GM19351 (cell line): ENCODE measurements at regions not wholly inside any gene's neighbourhood (a gene's known extent, or its start where the extent isn't known, plus 50 kb on each side); places are given as distances from the start of the nearest gene placed in this dataset.
"Not testable (repeated sequence)": the region's sequence is repeated elsewhere in the genome, so short reads cannot be mapped to it uniquely, and the experiment has no call there.

Experiments
- ATAC-seq: cut with Tn5 transposase; IDR thresholded peaks from one replicate; pipeline ENCODE4 v1.9.1; 2021; ENCODE audit warnings: mild to moderate bottlenecking, moderate library complexity; ENCODE audit not compliant: unreplicated experiment

DNA sequence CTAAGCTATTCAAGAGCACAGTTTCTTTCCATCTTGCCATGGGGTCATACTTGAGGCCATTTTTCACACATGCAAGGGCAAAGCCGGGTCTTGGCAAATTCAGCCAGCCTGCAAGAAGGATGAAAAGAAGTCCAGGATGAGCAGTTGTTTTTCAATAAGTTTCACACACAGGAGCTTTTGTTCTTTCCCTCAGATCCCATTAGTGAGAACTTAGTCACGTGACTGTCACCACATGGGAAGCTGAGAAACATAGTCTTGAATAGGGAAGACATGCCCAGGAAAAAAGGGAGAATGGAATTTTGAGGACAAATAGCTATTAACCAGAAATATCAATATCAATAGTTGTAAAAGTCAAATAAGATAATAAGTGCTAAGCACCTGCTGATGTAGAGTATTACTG, 137.7 kb downstream of the AHR start:
- ATAC-seq: no peak

DNA sequence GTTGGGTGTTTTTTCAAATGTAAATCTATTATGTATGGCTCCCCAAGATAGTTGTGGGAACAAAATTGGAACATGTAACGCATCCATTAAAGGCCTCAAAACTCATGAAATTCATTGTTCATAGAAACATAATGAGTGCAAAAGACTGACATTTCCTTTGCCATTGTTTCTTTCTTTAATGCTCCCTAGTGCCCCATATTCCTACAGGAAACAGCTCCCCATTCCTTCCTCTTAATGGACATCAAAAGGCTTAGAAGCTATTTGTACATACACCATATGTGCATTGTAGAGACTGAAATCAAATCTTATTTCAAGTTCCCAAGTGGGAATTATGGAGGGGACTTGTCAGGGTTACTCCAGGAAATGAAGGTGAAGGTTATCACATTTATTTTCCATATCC, 139.1 kb downstream of the AHR start:
- ATAC-seq: no peak

DNA sequence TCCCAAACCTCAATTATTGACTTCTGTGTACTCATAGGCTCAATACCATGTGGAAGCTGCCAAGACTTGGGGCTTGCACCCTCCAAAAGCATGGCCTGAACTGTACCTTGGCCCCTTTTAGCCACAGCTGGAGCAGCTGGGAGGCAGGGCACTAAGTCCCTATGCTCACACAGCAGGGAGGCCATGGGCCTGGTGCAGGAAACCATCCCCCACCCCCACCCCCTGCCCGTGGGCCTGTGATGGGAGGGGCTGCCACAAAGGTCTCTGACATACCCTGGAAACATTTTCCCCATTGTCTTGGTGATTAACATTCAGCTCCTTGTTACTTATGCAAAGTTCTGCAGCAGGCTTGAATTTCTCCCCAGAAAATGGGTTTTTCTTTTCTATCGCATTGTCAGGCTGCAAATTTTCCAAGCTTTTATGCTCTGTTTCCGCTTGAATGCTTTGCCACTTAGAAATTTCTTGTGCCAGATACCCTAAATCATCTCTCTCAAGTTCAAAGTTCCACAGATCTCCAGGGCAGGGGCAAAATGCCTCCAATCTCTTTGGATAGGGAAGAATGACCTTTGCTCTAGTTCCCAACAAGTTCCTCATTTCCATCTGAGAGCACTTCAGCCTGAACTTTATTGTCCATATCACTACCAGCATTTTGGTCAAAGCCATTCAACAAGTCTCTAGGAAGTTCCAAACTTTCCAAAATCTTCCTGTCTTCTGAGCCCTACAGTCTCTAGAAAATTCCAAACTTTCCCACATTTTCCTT, 141.8 kb downstream of the AHR start:
- ATAC-seq: not testable (repeated sequence)

DNA sequence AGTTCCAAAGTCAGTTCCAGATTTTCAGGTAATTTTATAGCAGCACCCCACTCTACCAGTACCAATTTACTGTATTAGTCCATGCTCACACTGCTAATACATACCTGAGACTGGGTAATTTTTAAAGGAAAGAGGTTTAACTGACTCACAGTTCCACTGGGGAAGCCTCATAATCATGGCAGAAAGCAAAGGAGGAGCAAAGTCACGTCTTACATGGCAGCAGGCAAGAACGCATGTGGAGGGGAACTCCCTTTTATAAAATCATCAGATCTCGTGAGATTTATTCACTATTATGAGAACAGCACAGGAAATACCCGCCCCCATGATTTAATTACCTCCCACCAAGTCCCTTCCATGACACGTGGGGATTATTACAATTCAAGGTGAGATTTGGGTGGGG, 142.4 kb downstream of the AHR start:
- ATAC-seq: no peak

DNA sequence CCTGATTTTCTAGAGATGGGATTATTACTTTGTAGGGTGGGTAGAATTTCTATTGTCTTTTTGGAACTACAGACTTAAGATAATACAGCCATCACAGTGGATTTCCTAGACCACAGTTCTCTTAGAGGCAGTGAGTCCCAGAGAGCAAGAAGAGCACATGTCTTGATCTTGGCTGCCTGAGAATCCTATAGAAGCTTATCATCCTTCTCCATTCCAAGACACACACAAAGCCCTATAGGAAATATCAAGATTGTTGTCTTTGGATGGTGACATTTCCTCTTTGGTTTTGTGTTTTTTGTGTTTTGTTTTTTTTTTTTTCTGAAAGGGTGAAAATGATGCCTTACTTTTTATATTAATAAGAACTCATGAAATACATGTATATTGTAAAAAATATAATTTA, 143.1 kb downstream of the AHR start:
- no peak for ATAC-seq

DNA sequence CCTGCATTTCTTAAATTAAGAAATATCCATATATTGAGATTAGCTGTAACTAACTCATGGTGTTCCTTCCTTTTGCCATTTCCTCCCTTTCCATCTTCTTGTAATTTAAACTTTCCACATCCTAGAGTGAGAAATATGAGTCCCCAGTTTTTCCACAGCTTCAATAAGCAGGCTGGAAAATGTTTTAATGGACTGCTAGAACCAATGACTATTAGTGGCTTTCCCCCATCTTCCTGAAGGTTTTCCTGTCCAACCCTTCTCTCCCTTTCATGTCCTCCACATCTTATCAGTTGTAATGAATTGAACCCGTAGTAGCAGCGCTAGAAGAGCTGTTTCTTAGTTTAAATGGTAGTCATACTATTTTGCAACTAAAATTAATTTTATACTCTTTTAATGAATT, 145.7 kb downstream of the AHR start:
- no peak for ATAC-seq

DNA sequence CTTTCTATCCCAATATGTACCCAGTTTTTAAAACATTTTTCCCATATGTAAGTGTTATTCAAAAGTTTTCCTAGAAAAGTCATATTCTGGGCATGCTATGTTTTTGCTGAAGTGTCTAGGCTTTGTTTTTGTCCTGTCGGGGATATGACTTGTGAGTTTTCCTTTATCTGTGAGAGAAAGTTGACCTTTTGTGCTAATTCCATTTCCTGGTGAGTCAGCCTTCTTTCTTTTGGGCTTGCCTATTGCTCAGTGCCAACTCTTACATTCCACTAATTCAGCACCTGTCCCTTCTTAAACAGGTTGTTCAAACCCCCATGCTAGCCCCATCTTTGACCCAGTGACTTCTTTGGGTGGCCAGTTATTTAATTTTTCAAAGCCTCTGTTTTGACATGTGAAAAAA, 146.2 kb downstream of the AHR start:
- no peak for ATAC-seq

DNA sequence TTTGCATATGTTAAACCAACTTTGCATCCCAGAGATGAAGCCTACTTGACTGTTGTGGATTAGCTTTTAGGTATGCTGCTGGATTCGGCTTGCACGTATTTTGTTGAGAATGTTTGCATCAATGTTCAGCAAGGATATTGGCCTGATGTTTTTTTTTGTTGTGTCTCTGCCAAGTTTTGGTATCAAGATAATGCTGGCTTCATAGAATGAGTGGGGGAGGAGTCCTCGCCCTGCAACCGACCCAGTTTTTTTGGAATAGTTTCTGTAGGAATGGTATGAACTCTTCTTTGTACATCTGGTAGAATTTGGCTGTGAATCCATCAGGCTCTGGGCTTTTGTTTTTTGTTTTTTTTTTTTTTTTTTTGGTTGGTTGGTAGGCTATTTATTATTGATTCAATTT, 147.9 kb downstream of the AHR start:
- ATAC-seq: no peak

DNA sequence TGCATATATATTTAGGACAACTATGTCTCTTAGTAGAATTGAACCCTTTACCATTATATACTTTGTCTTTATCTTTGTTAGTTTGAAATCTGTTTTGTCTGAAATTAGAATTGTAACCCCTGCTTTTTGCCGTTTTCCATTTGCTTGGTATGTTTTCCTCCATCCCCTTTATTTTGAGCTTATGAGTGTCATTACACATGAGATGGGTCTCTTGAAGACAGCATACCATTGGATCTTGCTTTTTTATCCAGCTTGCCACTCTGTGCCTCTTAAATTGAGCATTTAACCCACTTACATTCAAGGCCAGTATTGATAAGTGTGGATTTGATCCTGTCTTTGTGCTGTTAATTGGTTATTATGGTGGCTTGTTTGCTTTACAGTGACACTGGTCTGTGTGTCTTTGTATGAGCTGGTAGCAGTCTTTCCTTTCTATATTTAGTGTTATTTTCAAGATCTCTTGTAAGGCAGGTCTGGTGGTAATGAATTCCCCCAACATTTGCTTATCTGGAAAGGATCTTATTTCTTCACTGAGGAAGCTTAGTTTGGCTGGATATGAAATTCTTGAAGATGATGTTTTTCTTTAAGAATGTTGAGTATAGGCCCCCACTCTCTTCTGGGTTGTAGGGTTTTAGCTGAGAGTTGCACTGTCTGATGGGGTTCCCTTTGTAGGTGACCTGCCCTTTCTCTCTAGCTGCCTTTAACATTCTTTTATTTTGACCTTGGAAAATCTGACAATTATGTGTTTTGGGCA, 149.5 kb downstream of the AHR start:
- no peak for ATAC-seq

DNA sequence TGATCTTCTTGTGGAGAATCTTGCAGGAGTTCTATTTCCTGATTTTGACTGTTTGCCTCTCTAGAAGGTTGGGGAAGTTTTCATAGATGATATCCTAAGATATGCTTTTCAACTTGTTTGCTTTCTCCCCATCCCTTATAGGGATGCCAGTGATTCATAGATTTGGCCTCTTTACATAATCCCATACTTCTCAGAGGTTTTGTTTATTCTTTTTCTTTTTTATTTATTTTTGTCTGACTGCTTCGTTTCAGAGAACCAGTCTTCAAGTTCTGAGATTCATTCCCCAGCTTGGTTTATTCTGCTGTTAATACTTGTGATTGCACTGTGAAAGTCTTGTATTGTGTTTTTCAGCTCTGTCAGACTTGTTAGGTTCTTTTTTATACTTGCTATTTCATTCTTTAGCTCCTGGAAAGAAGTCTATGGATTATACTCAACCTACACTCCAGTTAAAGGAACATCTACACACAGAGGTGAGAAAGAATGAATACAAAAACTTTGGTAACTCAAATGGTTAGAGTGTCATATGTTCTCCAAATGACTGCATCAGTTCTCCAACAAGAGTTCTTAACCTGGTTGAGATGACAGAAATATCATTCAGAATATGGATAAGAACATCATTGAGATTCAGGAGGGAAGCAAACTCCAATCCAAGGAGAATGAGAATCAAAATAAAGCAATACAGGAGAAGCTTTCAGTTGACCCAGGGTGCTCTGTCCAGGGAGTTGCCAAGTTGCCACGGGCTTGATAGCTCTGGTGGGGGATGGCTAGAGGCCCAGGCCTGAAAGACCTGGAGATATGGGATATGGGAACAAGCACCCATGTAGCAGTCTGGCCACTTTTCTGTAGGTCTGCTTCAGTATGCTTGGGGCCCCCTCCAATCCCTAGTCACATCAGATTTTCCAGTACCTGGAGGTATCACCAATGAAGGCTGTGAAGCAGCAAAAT, 150.3 kb downstream of the AHR start:
- ATAC-seq: no peak

DNA sequence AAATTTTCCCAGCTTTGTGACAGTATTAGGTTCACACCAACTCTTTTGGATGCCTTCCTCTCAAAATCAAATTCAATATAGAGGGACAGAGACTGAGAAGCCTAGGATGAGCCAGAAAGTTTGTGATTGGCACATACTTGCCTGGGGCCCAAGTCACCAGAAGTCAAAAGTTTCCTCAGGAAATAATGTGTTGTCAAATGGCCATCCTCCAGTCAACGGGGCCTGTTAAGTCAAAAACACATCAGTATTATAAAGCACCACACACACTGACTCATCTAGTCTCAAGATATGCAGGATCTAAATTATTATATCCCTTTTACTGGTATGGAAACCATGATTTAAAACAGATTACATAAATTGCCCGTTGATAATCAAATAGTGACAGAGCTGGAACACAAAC, 158.1 kb downstream of the AHR start:
- no peak for ATAC-seq

DNA sequence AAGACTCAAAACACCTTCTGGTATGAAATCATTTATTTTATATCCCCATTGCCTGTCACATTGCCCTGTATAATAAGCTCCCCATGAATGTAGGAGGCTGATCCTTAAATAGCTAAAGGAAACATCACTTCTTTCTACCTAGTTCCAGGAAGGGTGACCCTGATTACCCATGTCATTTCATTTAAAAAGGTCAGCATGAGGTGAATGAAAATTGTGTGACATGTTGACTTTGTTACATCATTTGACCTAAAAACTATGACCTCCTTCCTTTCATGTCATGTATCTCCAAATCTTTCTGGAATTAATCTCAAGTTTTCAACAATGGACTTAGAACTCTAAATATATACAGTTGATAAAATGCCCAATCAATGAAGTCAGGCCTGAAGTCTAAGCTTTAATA, 161.5 kb downstream of the AHR start:
- no peak for ATAC-seq

DNA sequence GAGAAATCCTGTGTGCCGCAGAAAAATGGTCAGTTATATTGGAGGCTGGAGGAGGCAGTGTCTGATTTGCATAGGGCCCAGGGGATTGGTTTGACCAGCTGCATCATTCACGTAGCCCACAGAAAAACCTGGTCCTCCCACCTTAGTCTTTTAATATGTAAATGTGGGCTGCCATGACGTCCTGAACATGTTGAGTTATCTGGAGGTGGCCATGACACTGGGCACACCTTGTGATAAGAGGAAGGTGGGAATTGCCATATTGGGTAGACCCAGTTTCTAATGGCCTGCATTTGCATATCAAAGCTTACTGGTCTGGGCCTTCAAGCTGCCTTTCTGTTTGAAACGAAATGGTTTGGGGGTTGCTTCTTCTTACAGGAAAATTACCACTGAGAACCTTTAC, 162.2 kb downstream of the AHR start:
- ATAC-seq: no peak

DNA sequence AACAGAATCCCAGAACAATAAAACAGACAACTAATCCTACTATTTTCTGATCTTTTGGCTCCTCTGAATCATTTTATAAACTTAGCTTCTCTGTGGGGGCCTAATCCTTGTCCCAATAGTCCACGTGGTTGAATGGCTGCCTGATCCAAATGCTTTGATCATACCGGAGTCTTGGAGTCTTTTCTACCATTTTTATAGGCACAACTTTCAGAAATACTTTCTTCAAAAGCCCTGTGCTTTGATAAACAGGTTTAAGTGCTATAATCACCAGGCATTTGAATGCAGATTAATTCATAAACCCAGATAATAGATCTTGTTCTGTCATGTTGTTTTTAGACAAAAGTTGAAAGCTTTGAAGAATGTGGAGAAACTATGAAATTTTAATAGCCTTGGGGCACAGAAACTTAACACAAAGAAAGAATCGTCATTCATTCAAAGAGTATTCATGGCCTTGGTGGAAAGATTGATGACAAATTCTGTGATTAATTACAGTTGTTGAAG, 163.7 kb downstream of the AHR start:
- no peak for ATAC-seq

DNA sequence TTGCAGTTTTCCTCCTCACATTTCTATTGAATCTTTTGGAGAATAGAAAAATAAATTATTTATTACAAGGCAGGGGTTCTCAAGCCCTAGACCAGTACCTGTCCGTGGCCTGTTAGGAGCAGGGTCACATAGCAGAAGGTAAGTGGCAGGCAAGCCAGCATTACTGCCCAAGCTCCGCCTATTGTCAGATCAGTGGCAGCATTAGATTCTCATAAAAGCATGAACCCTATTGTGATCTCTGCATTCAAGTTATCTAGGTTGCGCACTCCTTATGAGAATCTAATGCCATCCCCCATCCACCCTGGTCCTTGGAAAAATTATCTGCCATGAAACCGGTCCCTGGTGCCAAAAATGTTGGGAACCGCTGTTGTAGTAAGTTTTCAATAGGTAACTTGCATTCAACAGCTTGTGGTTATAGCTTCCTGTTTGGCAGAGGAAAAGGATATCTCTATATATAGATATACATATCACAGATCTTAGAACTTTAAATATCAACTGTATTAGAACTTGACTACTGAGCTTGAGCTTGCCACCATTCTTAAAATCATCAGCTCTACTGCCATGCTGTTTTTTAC, 165.1 kb downstream of the AHR start:
- ATAC-seq: no peak

DNA sequence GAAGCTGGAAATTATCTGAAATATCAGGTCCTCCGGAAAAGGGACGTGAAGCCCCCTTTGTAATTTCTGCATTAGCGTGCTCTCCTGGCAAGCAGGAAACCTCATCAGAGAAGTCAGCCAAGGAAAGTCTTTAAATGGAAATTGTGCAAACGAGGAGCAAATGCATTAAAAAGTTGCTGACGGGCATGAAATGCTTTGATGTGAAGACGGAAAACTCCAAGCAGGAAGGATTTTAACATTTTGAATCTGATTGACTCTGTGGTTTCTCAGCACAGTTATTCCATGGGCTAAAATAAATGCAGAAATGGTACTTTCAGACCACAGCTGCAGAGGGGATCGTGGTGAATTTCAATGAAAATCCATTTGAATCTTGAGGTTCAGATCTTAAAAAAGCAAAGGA, 167.8 kb downstream of the AHR start:
- ATAC-seq: no peak

DNA sequence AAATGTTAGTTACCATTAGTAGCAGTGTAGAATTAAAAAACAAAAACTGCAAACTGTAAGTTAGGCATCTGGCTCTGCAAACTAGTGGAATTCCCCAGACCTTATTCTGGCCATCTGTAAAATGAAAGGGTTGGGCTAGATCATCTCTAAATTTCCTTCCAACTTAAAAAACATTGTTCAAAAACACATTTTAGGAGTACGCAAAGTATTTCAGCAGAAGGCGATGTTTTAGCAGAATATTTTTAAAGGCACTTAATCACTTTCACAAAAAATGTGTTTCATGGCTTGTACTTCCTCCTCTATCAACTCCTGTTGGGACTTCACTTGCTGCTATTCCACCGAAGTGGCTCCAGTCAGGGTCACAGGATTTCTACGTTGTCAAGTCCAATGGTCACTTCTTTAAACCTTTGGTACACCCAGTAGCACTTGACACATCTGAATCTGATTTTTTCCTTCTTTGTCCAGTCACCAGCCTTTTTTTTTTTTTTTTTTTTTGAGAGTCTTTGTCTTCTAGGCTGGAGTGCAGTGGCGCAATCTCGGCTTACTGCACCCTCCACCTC, 169.0 kb downstream of the AHR start:
- ATAC-seq: no peak

DNA sequence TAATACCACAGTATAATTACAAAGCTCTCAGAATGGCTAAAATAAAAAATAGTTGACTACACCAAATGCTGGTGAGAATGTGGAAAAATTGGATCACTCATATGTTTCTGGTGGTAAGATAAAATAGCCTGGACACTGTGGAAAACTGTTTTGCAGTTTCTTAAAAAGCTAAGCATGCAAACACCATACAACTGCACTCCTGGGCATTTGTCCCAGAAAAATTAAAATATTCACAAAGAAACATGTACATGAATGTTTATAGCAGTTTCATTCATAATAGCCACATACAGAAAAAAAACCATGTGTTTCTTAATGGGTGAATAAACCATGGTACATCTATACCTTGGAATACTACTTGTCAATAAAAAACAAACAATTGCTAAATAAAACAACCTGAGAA, 172.9 kb downstream of the AHR start:
- no peak for ATAC-seq

DNA sequence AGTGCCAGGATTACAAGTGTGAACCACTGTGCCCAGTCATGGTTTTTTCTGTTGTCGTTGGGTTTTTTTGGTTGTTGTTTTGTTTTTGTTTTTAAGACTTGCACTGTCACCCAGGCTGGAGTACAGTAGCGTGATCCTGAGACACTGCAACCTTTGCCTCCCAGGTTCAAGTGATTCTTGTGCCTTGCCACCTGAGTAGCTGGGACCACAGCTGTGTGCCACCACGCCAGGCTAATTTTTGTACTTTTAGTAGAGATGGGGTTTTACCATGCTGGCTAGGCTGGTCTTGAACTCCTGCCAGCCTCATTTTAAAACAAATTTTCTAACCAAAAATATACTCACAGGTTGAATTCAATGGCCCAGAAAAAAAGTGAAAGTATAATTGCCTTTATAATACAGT, 174.1 kb downstream of the AHR start:
- peak; percentile 27 for ATAC-seq

DNA sequence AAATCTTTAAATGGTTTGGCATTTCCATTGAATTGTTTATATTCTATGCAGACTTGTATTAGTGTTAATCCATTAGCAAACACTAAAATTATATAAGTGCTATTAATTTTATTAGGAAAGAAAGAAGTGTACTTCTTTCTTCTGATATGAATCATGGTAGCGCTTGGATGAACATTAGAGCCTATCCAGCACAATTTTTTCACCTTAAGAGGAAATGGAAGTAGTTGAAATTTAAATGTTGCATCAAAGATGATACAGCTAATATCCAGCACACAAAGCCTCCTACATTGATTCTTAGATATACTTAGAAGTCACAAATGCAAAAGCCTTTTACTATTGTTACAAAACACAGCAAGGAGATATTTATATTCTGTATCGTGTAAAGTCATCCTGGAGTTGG, 174.5 kb downstream of the AHR start:
- ATAC-seq: peak; percentile 59
